NT2/D1 (cell line): ENCODE measurements at regions not wholly inside any gene's neighbourhood (a gene's known extent, or its start where the extent isn't known, plus 50 kb on each side); places are given as distances from the start of the nearest gene placed in this dataset.
A peak's percentile ranks its signal among the peaks of the same experiment; 100 is the strongest.

ENCODE experiments used
- DNase-seq: peaks from one replicate; pipeline ENCODE4 v3.0.0-alpha.2; 2011; ENCODE audit warnings: low read depth, low spot score
- H3K27me3 ChIP-seq: 2 replicates; pipeline ENCODE4 v1.6.0; 2011; ENCODE audit warnings: mild to moderate bottlenecking; ENCODE audit not compliant: insufficient read length, insufficient read depth
- H3K36me3 ChIP-seq: 2 replicates; pipeline ENCODE4 v1.6.1; 2011; ENCODE audit warnings: mild to moderate bottlenecking, low read length, mixed read lengths; ENCODE audit not compliant: insufficient read depth, insufficient read length
- H3K4me1 ChIP-seq: 2 replicates; pipeline ENCODE4 v1.5.1; 2011; ENCODE audit not compliant: insufficient read depth, insufficient read length
- H3K4me3 ChIP-seq: 2 replicates; pipeline ENCODE4 v1.5.1; 2011; ENCODE audit warnings: low read depth; ENCODE audit not compliant: insufficient read length
- H3K9ac ChIP-seq: 2 replicates; pipeline ENCODE4 v1.6.0; 2011; ENCODE audit warnings: low read depth; ENCODE audit not compliant: insufficient read length
- H3K9me3 ChIP-seq: 2 replicates; pipeline ENCODE4 v1.5.1; 2011; ENCODE audit warnings: mild to moderate bottlenecking, low read length; ENCODE audit not compliant: insufficient read depth
- SUZ12 ChIP-seq: IDR thresholded peaks from 2 replicates; pipeline ENCODE4 v1.6.1; 2011; ENCODE audit not compliant: insufficient read length, insufficient read depth; ENCODE audit errors: extremely low read depth
- YY1 ChIP-seq: IDR thresholded peaks from 2 replicates; pipeline ENCODE4 v1.6.1; 2011; ENCODE audit not compliant: insufficient read length, insufficient read depth
- ZNF274 ChIP-seq: IDR thresholded peaks from 2 replicates; pipeline ENCODE4 v1.6.1; 2011; ENCODE audit warnings: mild to moderate bottlenecking, low read depth, low read length

DNA sequence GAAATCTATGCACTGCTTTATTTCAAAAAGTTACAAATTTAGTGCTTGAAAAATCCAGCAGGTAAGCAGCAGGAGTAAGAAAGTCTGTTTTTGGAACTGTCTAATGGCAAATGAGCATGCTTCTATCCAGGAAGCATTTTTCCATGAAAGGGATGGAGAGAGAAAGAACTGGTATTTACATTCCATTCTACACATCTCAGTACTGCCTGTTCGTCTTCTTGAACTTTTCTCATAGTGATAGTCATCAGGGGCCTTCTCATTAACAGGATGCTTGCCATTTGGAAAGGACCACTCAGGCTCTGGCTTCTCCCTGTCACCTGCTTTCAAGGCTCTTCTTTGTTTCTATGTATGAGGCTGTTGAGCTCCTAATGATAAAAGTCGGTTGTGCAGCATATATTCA, 267.3 kb upstream of the IL12A start:
- no peak for DNase-seq

DNA sequence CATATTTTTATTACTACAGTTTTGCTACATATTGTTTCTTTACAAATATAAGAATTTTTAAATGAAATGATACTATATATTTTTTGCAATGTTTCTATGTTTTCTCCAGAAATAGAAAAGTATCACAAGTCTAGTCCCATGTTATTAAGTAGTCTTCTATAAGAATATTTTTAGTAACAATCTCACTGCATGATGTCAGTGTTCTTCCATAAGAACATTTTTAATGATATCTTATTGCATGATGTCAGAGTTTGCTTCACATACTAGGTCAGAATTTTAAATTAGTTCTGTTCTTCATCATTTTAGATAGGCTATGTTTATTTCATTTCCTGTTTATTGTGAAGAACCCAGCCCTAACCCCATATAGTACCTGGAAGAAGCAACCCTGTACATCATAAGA, 265.3 kb upstream of the IL12A start:
- no peak for DNase-seq
- Histone ChIP-seq H3K27me3 (no peaks in the 10 kb centered on the region), H3K4me1 (no peaks in the 10 kb centered on the region), H3K4me3 (no peak overlapping the region), H3K9ac (no peak overlapping the region), H3K36me3 (no peaks in the 10 kb centered on the region), H3K9me3 (no peaks in the 10 kb centered on the region)
- TF ChIP-seq SUZ12 (no peak), YY1 (no peak), ZNF274 (no peak)

More for the DNA sequence above, 267.3 kb upstream of the IL12A start:
- H3K9ac ChIP-seq = no peak overlapping the region
- TF ChIP-seq SUZ12 (no peak), ZNF274 (no peak), YY1 (no peak)
- no peaks in the 10 kb centered on the region for H3K27me3 ChIP-seq
- H3K9me3 ChIP-seq = no peaks in the 10 kb centered on the region
- H3K4me1 ChIP-seq = no peaks in the 10 kb centered on the region
- no peak overlapping the region for H3K4me3 ChIP-seq
- no peaks in the 10 kb centered on the region for H3K36me3 ChIP-seq

DNA sequence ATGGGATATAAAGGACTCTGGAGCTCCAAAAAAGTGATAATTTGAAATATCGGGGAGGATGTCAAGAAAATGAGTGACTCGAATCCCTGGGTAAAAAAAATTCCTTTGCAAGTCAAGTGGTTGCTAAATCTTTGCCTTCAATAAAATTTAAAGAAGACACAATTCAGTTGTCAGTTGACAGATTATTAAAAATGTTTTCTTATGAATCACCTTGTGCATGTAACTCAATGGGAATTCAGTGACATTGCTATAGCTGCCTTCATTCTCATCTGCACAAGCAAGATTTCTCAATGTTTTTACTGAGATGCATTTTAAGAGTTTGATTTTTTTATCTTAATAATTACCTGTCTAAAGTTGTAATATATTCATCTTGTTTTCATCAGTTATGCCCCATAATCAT, 264.0 kb upstream of the IL12A start:
- Histone ChIP-seq H3K9ac (no peak overlapping the region), H3K4me3 (no peak overlapping the region), H3K36me3 (no peaks in the 10 kb centered on the region), H3K9me3 (no peaks in the 10 kb centered on the region), H3K27me3 (no peaks in the 10 kb centered on the region), H3K4me1 (no peaks in the 10 kb centered on the region)
- DNase-seq = no peak
- TF ChIP-seq YY1 (no peak), ZNF274 (no peak), SUZ12 (no peak)

DNA sequence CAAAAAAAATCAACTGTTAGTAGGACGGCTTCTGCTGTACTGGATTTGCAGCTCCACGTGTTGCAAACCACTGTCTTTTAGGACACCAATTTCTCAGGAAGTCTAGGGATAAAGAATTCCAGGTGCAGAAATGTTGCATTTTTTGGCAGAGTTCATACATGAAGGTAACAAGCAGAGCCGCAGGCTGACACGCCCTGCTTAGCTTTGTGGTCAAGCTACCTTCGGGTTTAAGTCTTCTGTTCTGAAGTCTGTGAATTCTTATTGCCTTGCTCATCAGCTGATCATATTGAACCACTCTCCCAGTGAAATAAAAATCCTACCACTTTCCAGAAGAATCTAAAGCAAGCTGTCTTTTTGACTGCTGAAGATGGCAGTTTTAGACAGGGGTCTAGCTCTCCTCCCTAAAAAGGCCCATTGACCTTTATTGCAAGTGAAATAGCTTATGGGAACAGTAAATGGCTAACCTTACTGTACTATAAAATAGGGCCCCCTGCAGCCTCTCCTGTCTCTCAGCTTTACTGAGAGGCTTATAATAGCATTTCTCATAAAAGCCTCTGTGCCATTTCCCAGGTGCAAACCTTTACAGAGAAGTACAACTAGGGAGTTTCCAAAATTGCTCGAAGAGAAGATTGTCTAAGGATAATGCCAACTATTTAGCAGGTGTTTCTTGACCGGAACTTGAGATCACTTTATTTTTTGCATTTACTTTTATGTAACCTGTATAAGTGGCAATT, 262.2 kb upstream of the IL12A start:
- Histone ChIP-seq H3K9me3 (no peaks in the 10 kb centered on the region), H3K4me3 (no peak overlapping the region), H3K36me3 (no peaks in the 10 kb centered on the region), H3K27me3 (no peaks in the 10 kb centered on the region), H3K4me1 (no peaks in the 10 kb centered on the region), H3K9ac (no peak overlapping the region)
- TF ChIP-seq ZNF274 (no peak), SUZ12 (no peak), YY1 (no peak)
- DNase-seq = no peak

DNA sequence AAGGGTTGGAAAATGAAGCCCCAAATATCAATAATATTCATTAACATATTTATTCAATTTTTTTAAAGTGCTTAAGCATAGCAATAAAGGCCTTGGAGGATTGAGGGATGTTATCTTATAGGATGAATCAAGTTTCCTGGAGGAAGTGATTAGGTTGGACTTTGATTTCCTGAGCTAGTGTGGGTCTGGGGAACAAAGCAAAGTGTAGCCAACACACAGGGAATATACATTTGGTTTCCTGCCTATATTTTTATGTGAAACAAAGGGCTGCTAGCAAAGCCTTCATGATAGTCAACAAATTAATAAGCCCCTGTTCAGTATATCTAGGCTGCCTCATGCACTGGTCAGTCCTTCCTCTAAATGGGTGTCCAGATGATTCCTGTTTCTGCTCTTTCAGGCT, 261.1 kb upstream of the IL12A start:
- H3K27me3 ChIP-seq = no peaks in the 10 kb centered on the region
- no peaks in the 10 kb centered on the region for H3K9me3 ChIP-seq
- no peaks in the 10 kb centered on the region for H3K4me1 ChIP-seq
- DNase-seq = no peak
- H3K4me3 ChIP-seq = no peak overlapping the region
- no peak overlapping the region for H3K9ac ChIP-seq
- no peaks in the 10 kb centered on the region for H3K36me3 ChIP-seq
- TF ChIP-seq ZNF274 = no peak
- no peak for TF ChIP-seq YY1
- no peak for TF ChIP-seq SUZ12

DNA sequence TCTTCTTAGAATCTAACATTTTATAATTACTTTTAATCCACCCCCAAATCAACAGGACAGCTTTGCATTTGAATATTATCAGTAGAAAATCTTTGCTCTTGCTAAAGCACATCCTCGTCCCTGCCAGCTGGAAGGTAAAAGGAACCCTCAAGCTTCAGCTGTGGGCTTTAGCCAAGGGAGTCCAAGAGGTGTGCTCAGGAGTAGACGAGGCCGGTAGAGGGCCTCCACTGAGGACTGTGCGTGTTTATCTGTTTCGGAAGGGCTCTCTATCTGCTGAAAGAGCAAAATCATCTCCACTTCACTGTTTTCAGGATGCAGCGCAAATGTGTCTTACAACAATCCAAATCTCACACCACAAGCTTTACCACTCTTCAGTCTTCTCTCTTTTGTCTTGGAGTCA, 257.4 kb upstream of the IL12A start:
- H3K36me3 ChIP-seq = peaks cover 11% of the 10 kb centered on the region
- H3K4me1 ChIP-seq = no peaks in the 10 kb centered on the region
- DNase-seq = no peak
- H3K27me3 ChIP-seq = no peaks in the 10 kb centered on the region
- no peaks in the 10 kb centered on the region for H3K9me3 ChIP-seq
- TF ChIP-seq SUZ12 (no peak), ZNF274 (no peak), YY1 (no peak)
- H3K4me3 ChIP-seq = no peak overlapping the region
- no peak overlapping the region for H3K9ac ChIP-seq

DNA sequence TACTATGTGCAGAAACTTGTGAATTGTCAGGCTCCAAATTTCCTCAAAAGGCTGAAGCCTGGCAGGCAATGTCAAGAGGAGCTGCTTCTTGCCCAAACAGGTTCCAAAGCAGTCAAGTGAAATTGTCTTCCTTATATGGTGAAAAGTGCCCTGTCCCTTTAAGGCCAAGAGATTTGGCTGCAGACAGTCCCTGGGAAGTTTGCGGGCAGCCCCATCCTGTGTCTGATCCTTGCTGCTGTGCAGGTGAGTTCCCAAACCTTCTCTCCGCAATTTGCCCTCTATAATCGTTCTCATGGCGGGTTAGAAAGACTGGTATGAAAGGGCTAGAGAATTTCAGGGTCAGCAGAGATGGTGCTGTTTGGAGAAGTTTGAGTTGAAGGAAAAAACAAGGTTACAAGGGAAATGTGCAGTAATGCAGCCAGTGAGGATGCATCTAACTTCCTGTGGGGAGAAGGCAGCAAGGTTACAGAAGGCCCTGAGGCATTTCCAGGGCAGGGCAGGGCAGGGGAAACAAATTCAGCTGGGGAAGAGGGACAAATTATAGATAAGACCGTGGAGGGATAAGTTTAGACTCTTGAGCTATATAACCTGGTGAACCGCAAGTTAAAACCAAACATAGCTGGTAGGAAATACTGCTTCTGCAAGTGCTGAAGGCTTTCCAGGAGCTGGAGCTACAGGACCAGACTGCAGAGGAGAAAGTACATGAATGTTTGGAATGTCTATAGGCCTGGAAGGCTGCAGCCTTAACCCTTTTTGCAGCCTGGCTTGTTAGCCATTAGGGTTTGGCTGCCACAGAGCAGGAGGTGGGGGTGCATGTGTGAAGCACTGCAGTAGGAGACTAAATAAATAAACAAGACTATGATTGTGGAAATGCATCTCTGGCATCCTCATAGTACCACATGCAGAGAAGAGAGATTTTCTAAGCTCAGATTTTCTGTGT, 256.2 kb upstream of the IL12A start:
- DNase-seq = no peak
- Histone ChIP-seq H3K9me3 (no peaks in the 10 kb centered on the region), H3K36me3 (peaks cover 17% of the 10 kb centered on the region), H3K4me3 (peak overlapping the region; percentile 56), H3K9ac (peak overlapping the region; percentile 43), H3K27me3 (no peaks in the 10 kb centered on the region), H3K4me1 (no peaks in the 10 kb centered on the region)
- TF ChIP-seq ZNF274 = no peak
- no peak for TF ChIP-seq YY1
- TF ChIP-seq SUZ12 = no peak
